K562 (cell line): ENCODE measurements at regions not wholly inside any gene's neighbourhood (a gene's known extent, or its start where the extent isn't known, plus 50 kb on each side); places are given as distances from the start of the nearest gene placed in this dataset.

Experiments
- ATAC-seq: fragments of 200-7000 bp; cut with Tn5 transposase; 3 replicates; pipeline ENCODE4 v1.9.1; 2020; ENCODE audit warnings: moderate library complexity
- BruUV-seq: library from RNA; stranded (reverse); fragments of 400-500 nt; replicated peaks from 2 replicates; lab custom pipeline; 2021; lab: Mats Ljungman, UMichigan
- CTCF ChIA-PET: fragments of 300-600 bp; formaldehyde crosslinking; extraction: SDS; loops from one replicate; lab custom pipeline; 2021; ENCODE audit warnings: low intra/inter-chr PET ratio; lab: Yijun Ruan, JAX
- POLR2A ChIA-PET: fragments of 300-600, 350-650 bp; sonication (Branson Sonifier 250); formaldehyde crosslinking; extraction: SDS; loops from one replicate; lab custom pipeline; 2021; ENCODE audit warnings: antibody characterized with exemption, inconsistent platforms; lab: Yijun Ruan, JAX
- DNase-seq, 4 experiments: peaks; one replicate each; pipeline versions ENCODE4 v3.0.0 to v3.0.0-alpha.2; 2011 to 2018; ENCODE audit warnings: low spot score in 3 of 4, mixed read lengths in 3 of 4; ENCODE audit errors: extremely low read depth in 1 of 4
- FAIRE-seq: peaks from 2 replicates; lab custom pipeline; 2011; peaks lifted over from hg19 to GRCh38; lab: Jason Lieb, UNC
- H2AFZ ChIP-seq: 2 replicates; pipeline ENCODE4 v1.6.0; 2011; ENCODE audit warnings: low read depth, low read length, control low read depth, inconsistent platforms
- H3K27ac ChIP-seq: fragments of 200-600 bp; 3 replicates; pipeline ENCODE4 v1.8.0; 2011; ENCODE audit warnings: low read depth, mild to moderate bottlenecking, control low read depth, inconsistent platforms, low read length, moderate library complexity, mixed read lengths; ENCODE audit errors: extremely low read depth
- H3K27me3 ChIP-seq, 2 experiments: fragments of 300-600 bp in 1 of 2; 2 replicates in 1 of 2; 3 replicates in 1 of 2; pipeline versions ENCODE4 v1.6.0 to v1.8.0; 2011; ENCODE audit warnings: inconsistent platforms in 2 of 2, low read length in 2 of 2, mild to moderate bottlenecking in 1 of 2, mixed read lengths in 1 of 2, moderate library complexity in 1 of 2; ENCODE audit not compliant: control insufficient read depth in 2 of 2, insufficient read depth in 2 of 2
- H3K36me3 ChIP-seq: fragments of 300-600 bp; 3 replicates; pipeline ENCODE4 v1.8.0; 2011; ENCODE audit warnings: mild to moderate bottlenecking, low read length, inconsistent platforms; ENCODE audit not compliant: control insufficient read depth, insufficient read depth
- H3K4me1 ChIP-seq, 2 experiments: fragments of 200-600 bp in 1 of 2; replicated peaks in 1 of 2; 2 replicates in 1 of 2; 3 replicates in 1 of 2; pipeline versions ENCODE4 v1.5.1 to v1.8.0; 2011; ENCODE audit warnings: inconsistent platforms in 2 of 2, low read length in 2 of 2, mild to moderate bottlenecking in 1 of 2, mixed read lengths in 1 of 2, moderate library complexity in 1 of 2; ENCODE audit not compliant: control insufficient read depth in 2 of 2, insufficient read depth in 2 of 2
- H3K4me2 ChIP-seq: 2 replicates; pipeline ENCODE4 v1.6.1; 2011; ENCODE audit warnings: low read length, control low read depth, inconsistent platforms, mixed read lengths; ENCODE audit not compliant: insufficient read depth
- H3K4me3 ChIP-seq: fragments of 200-600 bp; sonication (generic), shearing (Covaris generic); 2 replicates; pipeline ENCODE4 v1.5.1; 2016; ENCODE audit warnings: control low read depth, inconsistent platforms
- H3K79me2 ChIP-seq: fragments of 200-600 bp; 3 replicates; pipeline ENCODE4 v1.8.0; 2011; ENCODE audit warnings: low read length, inconsistent platforms; ENCODE audit not compliant: control insufficient read depth, insufficient read depth
- H3K9ac ChIP-seq, 2 experiments: 2 replicates each; pipeline versions ENCODE4 v1.6.0 to v1.6.1; 2011; ENCODE audit warnings: low read depth in 2 of 2, low read length in 2 of 2, control low read depth in 1 of 2, inconsistent platforms in 1 of 2, mild to moderate bottlenecking in 1 of 2, mixed read lengths in 1 of 2; ENCODE audit not compliant: insufficient read depth in 1 of 2
- H3K9me1 ChIP-seq: one replicate; pipeline ENCODE4 v1.6.0; 2011; ENCODE audit warnings: inconsistent platforms, mild to moderate bottlenecking, low read length, moderate library complexity; ENCODE audit not compliant: control insufficient read depth, insufficient read depth
- H3K9me3 ChIP-seq: replicated peaks from 2 replicates; pipeline ENCODE4 v1.5.1; 2011; ENCODE audit warnings: low read depth, low read length, inconsistent platforms; ENCODE audit not compliant: control insufficient read depth, insufficient read depth
- H4K20me1 ChIP-seq: replicated peaks from 2 replicates; pipeline ENCODE4 v1.6.1; 2011; ENCODE audit warnings: low read length, inconsistent platforms, mixed read lengths; ENCODE audit not compliant: control insufficient read depth, insufficient read depth
- SIN3B ChIP-seq: fragments of 450-650 bp; IDR thresholded peaks from 2 replicates; pipeline ENCODE4 v1.6.1; 2017; ENCODE audit warnings: low read depth, mild to moderate bottlenecking, moderate library complexity
- ZNF175 ChIP-seq: fragments of 200-800 bp; sonication (Bioruptor generic); IDR thresholded peaks from 2 replicates; pipeline ENCODE4 v1.6.1; 2016; ENCODE audit warnings: low read depth, mild to moderate bottlenecking, missing genetic modification characterization, missing compliant biosample characterization
- ZNF431 ChIP-seq: sonication (generic); formaldehyde crosslinking; IDR thresholded peaks from 2 replicates; pipeline ENCODE4 v1.8.0; 2022; ENCODE audit warnings: mild to moderate bottlenecking, missing genetic modification reagents
- WGBS: fragments of 100-300 bp; shearing (Covaris generic); methylation state at CpG from one replicate; pipeline ENCODE4 v1.1.6; 2016; ENCODE audit warnings: low coverage, mixed read lengths; ENCODE audit not compliant: insufficient coverage; ENCODE audit errors: missing lambda C conversion rate; 5-methylcytosine and 5-hydroxymethylcytosine counted together
- in situ Hi-C: fragments of 300-500 bp; cut with MboI; formaldehyde crosslinking; loops from 4 replicates; pipeline ENCODE4 v1.15.0; 2018; ENCODE audit warnings: inconsistent platforms, mixed read lengths
- intact Hi-C: fragments of 100-400 bp; cut with micrococcal nuclease; formaldehyde crosslinking; loops from 2 replicates; pipeline ENCODE4 v1.14.2; 2022
- TF ChIP-seq, protein P1 (sequence below): sonication (generic); formaldehyde crosslinking; IDR thresholded peaks from 2 replicates; pipeline ENCODE4 v1.8.1; 2022; ENCODE audit warnings: missing genetic modification reagents

DNA sequence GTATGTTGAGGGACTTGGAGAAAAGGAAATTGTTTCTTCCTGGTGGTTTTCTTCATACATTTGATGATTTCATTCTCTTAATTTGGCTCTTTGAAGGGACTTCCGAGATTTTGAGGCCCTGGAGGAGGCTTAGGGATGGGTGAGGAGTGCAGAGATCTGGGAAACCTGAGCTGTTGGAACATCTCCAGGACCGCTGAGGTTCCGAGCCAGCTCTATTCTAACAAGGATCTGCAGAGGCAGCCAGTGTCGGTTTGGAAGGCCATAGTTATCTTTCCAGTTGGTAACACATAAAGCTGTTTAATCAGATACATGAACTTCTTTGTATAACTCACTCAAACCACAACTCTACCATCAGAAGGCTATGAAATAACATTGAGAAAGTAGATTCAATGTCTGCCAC, 70.3 kb upstream of the UPP2 start:
- WGBS: 3% methylated on average over 4 of the region's 4 CpGs
- Histone ChIP-seq H3K9me1 (no peaks in the 10 kb centered on the region), H4K20me1 (no peaks in the 10 kb centered on the region), H3K4me2 (no peak overlapping the region), H3K4me1 (no peaks in the 10 kb centered on the region), H3K9me3 (no peaks in the 10 kb centered on the region), H3K36me3 (no peaks in the 10 kb centered on the region), H2AFZ (no peak overlapping the region), H3K79me2 (no peaks in the 10 kb centered on the region), H3K27me3 (peaks cover 3 to 7% of the 10 kb centered on the region in 2 experiments; a peak in 1 of 5 replicates), H3K4me3 (no peak overlapping the region), H3K9ac (no peak overlapping the region), H3K27ac (no peak overlapping the region)
- ATAC-seq: no peak
- CTCF ChIA-PET: no interaction called here
- TF ChIP-seq ZNF175 (CRISPR knock-in tag): no peak
- TF ChIP-seq SIN3B: no peak
- no peak for TF ChIP-seq ZNF431 (CRISPR knock-in tag)
- TF ChIP-seq, protein P1, sequence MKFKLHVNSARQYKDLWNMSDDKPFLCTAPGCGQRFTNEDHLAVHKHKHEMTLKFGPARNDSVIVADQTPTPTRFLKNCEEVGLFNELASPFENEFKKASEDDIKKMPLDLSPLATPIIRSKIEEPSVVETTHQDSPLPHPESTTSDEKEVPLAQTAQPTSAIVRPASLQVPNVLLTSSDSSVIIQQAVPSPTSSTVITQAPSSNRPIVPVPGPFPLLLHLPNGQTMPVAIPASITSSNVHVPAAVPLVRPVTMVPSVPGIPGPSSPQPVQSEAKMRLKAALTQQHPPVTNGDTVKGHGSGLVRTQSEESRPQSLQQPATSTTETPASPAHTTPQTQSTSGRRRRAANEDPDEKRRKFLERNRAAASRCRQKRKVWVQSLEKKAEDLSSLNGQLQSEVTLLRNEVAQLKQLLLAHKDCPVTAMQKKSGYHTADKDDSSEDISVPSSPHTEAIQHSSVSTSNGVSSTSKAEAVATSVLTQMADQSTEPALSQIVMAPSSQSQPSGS (CRISPR knock-in tag): no peak
- POLR2A ChIA-PET: no interaction called here
- intact Hi-C loops: loop anchor here (10.0 kb wide), 2 partner anchors 273 to 1083 kb away; no protein-coding TSS in a partner anchor
- no peak for FAIRE-seq
- in situ Hi-C loops: loop anchor here (5.0 kb wide), 1 partner anchor 716 kb away; no protein-coding TSS in a partner anchor
- no peak for DNase-seq
- BruUV-seq: no TSS peak
